PC-9 (cell line): ENCODE measurements at regions not wholly inside any gene's neighbourhood (a gene's known extent, or its start where the extent isn't known, plus 50 kb on each side); places are given as distances from the start of the nearest gene placed in this dataset.

Experiments
- BruUV-seq: library from RNA; stranded (reverse); fragments of 400-500 nt; replicated peaks from 2 replicates; lab custom pipeline; 2021; lab: Mats Ljungman, UMichigan
- CTCF ChIA-PET: fragments of 300-600 bp; sonication (Branson Sonifier 250); formaldehyde crosslinking; loops from one replicate; lab custom pipeline; 2022; ENCODE audit warnings: antibody characterized with exemption; lab: Charles Lee
- POLR2A ChIA-PET: fragments of 300-600 bp; sonication (Branson Sonifier 250); formaldehyde crosslinking; loops from one replicate; lab custom pipeline; 2022; ENCODE audit warnings: antibody characterized with exemption; ENCODE audit not compliant: unreplicated experiment; lab: Charles Lee
- DNase-seq, 2 experiments: peaks; one replicate each; pipeline versions ENCODE4 v3.0.0 to v3.0.0-alpha.2; 2015 to 2022; ENCODE audit warnings: mixed read lengths in 1 of 2
- H2AFZ ChIP-seq: fragments of 200-600 bp; sonication (generic); 2 replicates; pipeline ENCODE4 v1.8.1; 2017; ENCODE audit warnings: antibody characterized with exemption
- H3F3A ChIP-seq: fragments of 200-600 bp; sonication (generic); 2 replicates; pipeline ENCODE4 v1.8.1; 2017; ENCODE audit warnings: antibody characterized with exemption, mild to moderate bottlenecking, low read depth; ENCODE audit not compliant: insufficient read depth
- H3K27ac ChIP-seq: fragments of 200-600 bp; sonication (generic); 2 replicates; pipeline ENCODE4 v1.6.1; 2016; ENCODE audit warnings: mixed run types
- H3K27me3 ChIP-seq: fragments of 200-600 bp; sonication (generic); 2 replicates; pipeline ENCODE4 v1.6.1; 2016; ENCODE audit warnings: low read depth, mixed run types; ENCODE audit not compliant: insufficient read depth
- H3K36me3 ChIP-seq: fragments of 200-600 bp; sonication (generic); 2 replicates; pipeline ENCODE4 v1.6.1; 2016; ENCODE audit warnings: low read depth, mixed run types
- H3K4me1 ChIP-seq: fragments of 200-600 bp; sonication (generic); replicated peaks from 2 replicates; pipeline ENCODE4 v1.6.1; 2016; ENCODE audit warnings: mixed run types; ENCODE audit not compliant: insufficient read depth
- H3K4me2 ChIP-seq: fragments of 200-600 bp; sonication (generic); 2 replicates; pipeline ENCODE4 v1.6.1; 2017; ENCODE audit warnings: mixed run types
- H3K4me3 ChIP-seq: fragments of 200-600 bp; sonication (generic); 2 replicates; pipeline ENCODE4 v1.6.1; 2016; ENCODE audit warnings: mixed run types
- H3K79me2 ChIP-seq: fragments of 200-600 bp; sonication (generic); 2 replicates; pipeline ENCODE4 v1.6.1; 2017; ENCODE audit warnings: low read depth, mixed run types
- H3K9me2 ChIP-seq: fragments of 200-600 bp; sonication (generic); 2 replicates; pipeline ENCODE4 v1.8.1; 2017; ENCODE audit warnings: mild to moderate bottlenecking; ENCODE audit not compliant: insufficient read depth
- H3K9me3 ChIP-seq: fragments of 200-600 bp; sonication (generic); 2 replicates; pipeline ENCODE4 v1.8.1; 2016; ENCODE audit warnings: low read depth; ENCODE audit not compliant: insufficient read depth
- H4K20me1 ChIP-seq: fragments of 200-600 bp; sonication (generic); 2 replicates; pipeline ENCODE4 v1.8.1; 2017; ENCODE audit not compliant: insufficient read depth
- CTCF ChIP-seq: fragments of 200-600 bp; sonication (generic); conservative IDR thresholded peaks from 2 replicates; pipeline ENCODE4 v1.6.1; 2017; ENCODE audit warnings: mixed run types, antibody characterized with exemption, mild to moderate bottlenecking, moderate library complexity
- EZH2 ChIP-seq: fragments of 200-600 bp; sonication (generic); IDR thresholded peaks from 2 replicates; pipeline ENCODE4 v1.8.0; 2017; ENCODE audit warnings: antibody characterized with exemption, low read depth
- intact Hi-C: fragments of 100-400 bp; cut with micrococcal nuclease; formaldehyde crosslinking; loops from one replicate; pipeline ENCODE4 v1.10.0; 2022; ENCODE audit not compliant: unreplicated experiment

- H3F3A ChIP-seq = no peaks in the 10 kb centered on the region
Measured at GRCh38 chr4:181418496-181418895, 824.7 kb upstream of the TENM3 start.

GRCh38 chr4:181420950-181421349, 822.3 kb upstream of the TENM3 start:
- H3K4me1 ChIP-seq = no peaks in the 10 kb centered on the region
- H3K4me3 ChIP-seq = no peak overlapping the region
- no peaks in the 10 kb centered on the region for H3K79me2 ChIP-seq
- H3F3A ChIP-seq = no peaks in the 10 kb centered on the region
- ChIA-PET CTCF (no interaction called here), POLR2A (no interaction called here)
- no peak overlapping the region for H3K4me2 ChIP-seq
- no peaks in the 10 kb centered on the region for H3K9me2 ChIP-seq
- TF ChIP-seq CTCF (no peak), EZH2 (no peak)
- DNase-seq = no peak
- no peaks in the 10 kb centered on the region for H4K20me1 ChIP-seq
- no peaks in the 10 kb centered on the region for H3K36me3 ChIP-seq
- no TSS peak for BruUV-seq
- no peak overlapping the region for H2AFZ ChIP-seq
- no peaks in the 10 kb centered on the region for H3K27me3 ChIP-seq
- intact Hi-C loops = no loop called here
- no peak overlapping the region for H3K27ac ChIP-seq
- H3K9me3 ChIP-seq = no peaks in the 10 kb centered on the region

More at GRCh38 chr4:181418496-181418895, 824.7 kb upstream of the TENM3 start:
- H3K4me2 ChIP-seq = no peak overlapping the region
- H3K36me3 ChIP-seq = no peaks in the 10 kb centered on the region
- no peaks in the 10 kb centered on the region for H3K9me2 ChIP-seq
- no peaks in the 10 kb centered on the region for H3K4me1 ChIP-seq
- no peak overlapping the region for H2AFZ ChIP-seq
- POLR2A ChIA-PET = no interaction called here
- no TSS peak for BruUV-seq
- no peak overlapping the region for H3K27ac ChIP-seq
- CTCF ChIA-PET = no interaction called here
- TF ChIP-seq CTCF (no peak), EZH2 (no peak)
- intact Hi-C loops = no loop called here
- no peak overlapping the region for H3K4me3 ChIP-seq
- no peaks in the 10 kb centered on the region for H3K27me3 ChIP-seq
- H3K79me2 ChIP-seq = no peaks in the 10 kb centered on the region
- H4K20me1 ChIP-seq = no peaks in the 10 kb centered on the region
- DNase-seq = no peak
- H3K9me3 ChIP-seq = no peaks in the 10 kb centered on the region

DNA sequence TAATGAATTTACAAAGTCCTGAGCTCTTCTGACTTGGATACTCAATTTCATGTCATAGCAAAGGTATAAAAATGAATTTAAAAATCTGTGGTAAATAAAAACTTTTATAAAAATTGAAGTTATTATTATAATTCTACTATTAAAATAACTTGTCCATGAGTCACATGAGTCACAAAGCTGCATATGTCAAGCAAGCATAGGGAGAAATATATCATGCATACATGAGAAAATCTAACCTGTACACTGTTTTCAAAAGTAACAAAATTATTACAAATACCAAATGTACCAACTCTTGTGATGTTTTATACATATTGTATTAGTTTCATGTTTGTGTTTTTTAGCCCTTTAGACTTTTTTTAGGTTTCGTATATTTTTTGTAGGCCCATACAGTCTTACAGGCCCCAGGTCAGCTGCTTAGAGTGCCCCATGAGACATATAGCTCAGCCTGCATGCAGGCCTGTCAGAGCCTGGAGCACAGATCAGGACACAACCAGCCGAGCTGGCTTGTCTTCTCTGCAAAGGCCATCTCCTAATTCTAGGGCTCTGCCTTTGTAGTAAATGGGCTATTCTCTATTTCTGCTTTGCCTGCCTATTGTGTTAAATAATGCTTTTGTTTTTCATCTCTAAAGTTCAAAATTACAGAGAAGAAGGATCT, 818.7 kb upstream of the TENM3 start:
- H3F3A ChIP-seq = no peaks in the 10 kb centered on the region
- ChIA-PET CTCF (no interaction called here), POLR2A (no interaction called here)
- H3K36me3 ChIP-seq = no peaks in the 10 kb centered on the region
- no peaks in the 10 kb centered on the region for H4K20me1 ChIP-seq
- H3K27me3 ChIP-seq = no peaks in the 10 kb centered on the region
- intact Hi-C loops = no loop called here
- no peak overlapping the region for H3K27ac ChIP-seq
- no TSS peak for BruUV-seq
- no peak overlapping the region for H3K4me2 ChIP-seq
- no peak overlapping the region for H3K4me3 ChIP-seq
- H3K4me1 ChIP-seq = no peaks in the 10 kb centered on the region
- no peaks in the 10 kb centered on the region for H3K9me3 ChIP-seq
- no peak for DNase-seq
- no peaks in the 10 kb centered on the region for H3K79me2 ChIP-seq
- no peaks in the 10 kb centered on the region for H3K9me2 ChIP-seq
- H2AFZ ChIP-seq = no peak overlapping the region
- no peak for TF ChIP-seq CTCF
- no peak for TF ChIP-seq EZH2
